ENCODE measurements at regions not wholly inside any gene's neighbourhood (a gene's known extent, or its start where the extent isn't known, plus 50 kb on each side); places are given as distances from the start of the nearest gene placed in this dataset.
A peak's percentile ranks its signal among the peaks of the same experiment; 100 is the strongest.

- Histone ChIP-seq H3K9me3 (replicated peaks; ENCODE audit: insufficient read depth, low read length) (no peaks in the 10 kb centered on the region), H3K9me2 (replicated peaks; ENCODE audit: insufficient read depth, low read length) (no peaks in the 10 kb centered on the region), H3K4me3 (ENCODE audit: low read length) (no peak overlapping the region), H4K20me1 (ENCODE audit: insufficient read depth, low read length) (no peaks in the 10 kb centered on the region), H2AFZ (ENCODE audit: low read length) (no peak overlapping the region), H3K36me3 (replicated peaks; ENCODE audit: insufficient read depth, low read length) (no peaks in the 10 kb centered on the region), H3K4me2 (ENCODE audit: low read depth, low read length) (no peak overlapping the region), H3K27me3 (replicated peaks; ENCODE audit: insufficient read depth, low read length) (no peaks in the 10 kb centered on the region), H3K79me2 (ENCODE audit: low read length) (no peaks in the 10 kb centered on the region), H3K4me1 (ENCODE audit: low read length) (no peaks in the 10 kb centered on the region), H3K9ac (ENCODE audit: low read length) (no peak overlapping the region), H3K27ac (ENCODE audit: low read length) (no peak overlapping the region; the same call in 1 of the 2 replicates), H3F3A (ENCODE audit: insufficient read depth, low read length) (no peaks in the 10 kb centered on the region)
- no peak for DNase-seq
- TF ChIP-seq EZH2phosphoT487 (IDR thresholded peaks at IDR 0.05; ENCODE audit: low read length) (no peak), CTCF (IDR thresholded peaks at IDR 0.05; ENCODE audit: low read length) (no peak), EZH2 (optimal IDR thresholded peaks at IDR 0.05; ENCODE audit: low read depth, low read length) (no peak)
Observed at GRCh38 chr6:169046021-169046420, 207.6 kb downstream of the THBS2 start.

- H3K27me3 ChIP-seq (replicated peaks; ENCODE audit: insufficient read depth, low read length), result no peaks in the 10 kb centered on the region
- H3K9ac ChIP-seq (ENCODE audit: low read length), result no peak overlapping the region
- H4K20me1 ChIP-seq (ENCODE audit: insufficient read depth, low read length), result no peaks in the 10 kb centered on the region
- H3K79me2 ChIP-seq (ENCODE audit: low read length), result no peaks in the 10 kb centered on the region
- no peak overlapping the region for H3K4me2 ChIP-seq (ENCODE audit: low read depth, low read length)
- no peaks in the 10 kb centered on the region for H3K9me3 ChIP-seq (replicated peaks; ENCODE audit: insufficient read depth, low read length)
- H2AFZ ChIP-seq (ENCODE audit: low read length), result no peak overlapping the region
- peak; percentile 53 for DNase-seq
- H3F3A ChIP-seq (ENCODE audit: insufficient read depth, low read length), result no peaks in the 10 kb centered on the region
- H3K4me3 ChIP-seq (ENCODE audit: low read length), result no peak overlapping the region
- no peaks in the 10 kb centered on the region for H3K9me2 ChIP-seq (replicated peaks; ENCODE audit: insufficient read depth, low read length)
- H3K4me1 ChIP-seq (ENCODE audit: low read length), result no peaks in the 10 kb centered on the region
- TF ChIP-seq EZH2 (optimal IDR thresholded peaks at IDR 0.05; ENCODE audit: low read depth, low read length) (no peak), CTCF (IDR thresholded peaks at IDR 0.05; ENCODE audit: low read length) (no peak), EZH2phosphoT487 (IDR thresholded peaks at IDR 0.05; ENCODE audit: low read length) (no peak)
- no peak overlapping the region; the same call in 1 of the 2 replicates for H3K27ac ChIP-seq (ENCODE audit: low read length)
- H3K36me3 ChIP-seq (replicated peaks; ENCODE audit: insufficient read depth, low read length), result no peaks in the 10 kb centered on the region
Observed at GRCh38 chr6:169045486-169045885, 208.2 kb downstream of the THBS2 start.

GRCh38 chr6:169044381-169045230 is 209.0 kb downstream of the THBS2 start:
- H3K9me2 ChIP-seq (replicated peaks; ENCODE audit: insufficient read depth, low read length), result no peaks in the 10 kb centered on the region
- H3K4me2 ChIP-seq (ENCODE audit: low read depth, low read length), result no peak overlapping the region
- H3F3A ChIP-seq (ENCODE audit: insufficient read depth, low read length), result no peaks in the 10 kb centered on the region
- no peaks in the 10 kb centered on the region for H3K36me3 ChIP-seq (replicated peaks; ENCODE audit: insufficient read depth, low read length)
- no peak overlapping the region for H2AFZ ChIP-seq (ENCODE audit: low read length)
- no peaks in the 10 kb centered on the region for H3K79me2 ChIP-seq (ENCODE audit: low read length)
- no peak overlapping the region for H3K9ac ChIP-seq (ENCODE audit: low read length)
- no peak overlapping the region for H3K27ac ChIP-seq (ENCODE audit: low read length)
- H4K20me1 ChIP-seq (ENCODE audit: insufficient read depth, low read length), result no peaks in the 10 kb centered on the region
- H3K4me1 ChIP-seq (ENCODE audit: low read length), result no peaks in the 10 kb centered on the region
- no peaks in the 10 kb centered on the region for H3K27me3 ChIP-seq (replicated peaks; ENCODE audit: insufficient read depth, low read length)
- no peaks in the 10 kb centered on the region for H3K9me3 ChIP-seq (replicated peaks; ENCODE audit: insufficient read depth, low read length)
- H3K4me3 ChIP-seq (ENCODE audit: low read length), result no peak overlapping the region
- TF ChIP-seq EZH2 (optimal IDR thresholded peaks at IDR 0.05; ENCODE audit: low read depth, low read length) (no peak), EZH2phosphoT487 (IDR thresholded peaks at IDR 0.05; ENCODE audit: low read length) (no peak), CTCF (IDR thresholded peaks at IDR 0.05; ENCODE audit: low read length) (no peak)
- no peak for DNase-seq
